Left lung (tissue), 4 donors: ENCODE measurements at regions not wholly inside any gene's neighbourhood (a gene's known extent, or its start where the extent isn't known, plus 50 kb on each side); places are given as distances from the start of the nearest gene placed in this dataset.
A peak's percentile ranks its signal among the peaks of the same experiment; 100 is the strongest.
"Not testable (repeated sequence)": the region's sequence is repeated elsewhere in the genome, so short reads cannot be mapped to it uniquely, and the experiment has no call there.

Experiments used
- ATAC-seq: fragments of 200-7000 bp; cut with Tn5 transposase; one replicate; pipeline ENCODE4 v1.9.1; 2020; ENCODE audit warnings: moderate library complexity
- DNase-seq, 4 donors: peaks; one replicate each; pipeline ENCODE4 v3.0.0-alpha.2; 2013 to 2020
- H3K27ac ChIP-seq, 2 donors: fragments of 200-600 bp; sonication (generic) in 1 of 2; one replicate each; pipeline versions ENCODE4 v1.5.0 to v1.8.0; 2020 to 2021
- H3K27me3 ChIP-seq, 2 donors: fragments of 200-600 bp; sonication (generic) in 1 of 2; one replicate each; pipeline versions ENCODE4 v1.5.0 to v1.8.0; 2020 to 2021
- H3K36me3 ChIP-seq, 2 donors: fragments of 200-600 bp; sonication (generic) in 1 of 2; one replicate each; pipeline versions ENCODE4 v1.5.0 to v1.8.0; 2020 to 2021
- H3K4me1 ChIP-seq, 2 donors: fragments of 200-600 bp; one replicate each; pipeline ENCODE4 v1.8.0; 2021
- H3K4me3 ChIP-seq, 2 donors: fragments of 200-600 bp; sonication (generic) in 1 of 2; one replicate each; pipeline versions ENCODE4 v1.5.0 to v1.8.0; 2020 to 2021; ENCODE audit warnings: mild to moderate bottlenecking in 1 of 2
- H3K9me3 ChIP-seq, 2 donors: fragments of 200-600 bp; sonication (generic) in 1 of 2; one replicate each; pipeline versions ENCODE4 v1.5.0 to v1.8.0; 2020 to 2021
- CTCF ChIP-seq, 2 donors: fragments of 200-600 bp; sonication (generic) in 1 of 2; IDR thresholded peaks; one replicate each; pipeline versions ENCODE4 v1.5.0 to v1.8.0; 2021; ENCODE audit warnings: antibody characterized with exemption in 2 of 2
- intact Hi-C, 2 donors: fragments of 100-400 bp; cut with DNase I; formaldehyde crosslinking; loops; one replicate each; pipeline versions ENCODE4 v1.11.2 to v1.14.2; 2022
- donor health status: DM: no; HTN: yes; CAD: no.
- donor health status: DM: no; HTN: no; CAD: no.

GRCh38 chr4:160523231-160523630 is 1420.4 kb downstream of the RAPGEF2 start:
- H3K36me3 ChIP-seq = no peaks in the 10 kb centered on the region
- intact Hi-C loops = no loop called here
- H3K4me1 ChIP-seq = no peaks in the 10 kb centered on the region
- no peaks in the 10 kb centered on the region for H3K27me3 ChIP-seq
- H3K4me3 ChIP-seq = no peak overlapping the region
- ATAC-seq (no peak), DNase-seq (no peak)
- TF ChIP-seq CTCF (IDR thresholded peaks at IDR 0.05) = no peak
- no peak overlapping the region for H3K27ac ChIP-seq
- H3K9me3 ChIP-seq = peaks cover 0 to 14% of the 10 kb centered on the region in 2 donors

DNA sequence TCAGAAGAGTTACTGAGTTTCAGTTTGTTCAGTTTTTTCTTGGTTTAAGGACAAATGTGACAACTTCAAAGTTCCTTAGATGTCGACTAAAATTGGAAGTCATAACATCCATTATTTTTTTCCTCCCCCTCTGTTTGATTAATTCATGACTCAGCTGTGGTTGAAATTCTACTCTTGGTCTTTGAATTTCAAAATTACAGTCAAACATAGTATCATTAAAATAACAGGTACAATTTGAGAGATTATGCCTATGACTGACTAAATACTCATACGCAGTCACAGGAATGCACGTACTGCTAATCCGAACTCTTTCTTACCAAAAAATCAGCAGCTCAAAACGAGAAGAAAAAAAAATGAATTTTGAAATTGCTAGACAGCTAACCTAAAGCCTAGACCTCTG is 1434.8 kb downstream of the RAPGEF2 start:
- Histone ChIP-seq H3K27me3 (no peaks in the 10 kb centered on the region), H3K4me3 (no peak overlapping the region), H3K36me3 (no peaks in the 10 kb centered on the region), H3K27ac (no peak overlapping the region), H3K4me1 (no peaks in the 10 kb centered on the region), H3K9me3 (no peaks in the 10 kb centered on the region)
- ATAC-seq (no peak), DNase-seq (no peak)
- no peak for TF ChIP-seq CTCF (IDR thresholded peaks at IDR 0.05)
- intact Hi-C loops = no loop called here

GRCh38 chr4:160546201-160546600 is 1443.3 kb downstream of the RAPGEF2 start:
- Histone ChIP-seq H3K9me3 (peaks cover 0 to 2% of the 10 kb centered on the region in 2 donors), H3K4me3 (no peak overlapping the region), H3K27ac (no peak overlapping the region), H3K36me3 (no peaks in the 10 kb centered on the region), H3K27me3 (no peaks in the 10 kb centered on the region), H3K4me1 (no peaks in the 10 kb centered on the region)
- intact Hi-C loops = no loop called here
- ATAC-seq (no peak), DNase-seq (no peak)
- no peak for TF ChIP-seq CTCF (IDR thresholded peaks at IDR 0.05)

- peak in 1 of 4 donors; percentile 66 for DNase-seq
- H3K4me3 ChIP-seq, H3K4me1 ChIP-seq, ATAC-seq, H3K36me3 ChIP-seq, H3K27me3 ChIP-seq, intact Hi-C loops, H3K27ac ChIP-seq, H3K9me3 ChIP-seq: not testable (repeated sequence)
These were observed 1447.2 kb downstream of the RAPGEF2 start for GRCh38 chr4:160549951-160550519.

- DNase-seq (no peak), ATAC-seq (no peak)
- Histone ChIP-seq H3K27ac (no peak overlapping the region), H3K9me3 (no peaks in the 10 kb centered on the region), H3K4me1 (no peaks in the 10 kb centered on the region), H3K36me3 (no peaks in the 10 kb centered on the region), H3K4me3 (no peak overlapping the region), H3K27me3 (no peaks in the 10 kb centered on the region)
- no peak for TF ChIP-seq CTCF (IDR thresholded peaks at IDR 0.05)
- intact Hi-C loops = no loop called here
These were observed 1459.8 kb downstream of the RAPGEF2 start for GRCh38 chr4:160562661-160563060.
